Brain microvascular endothelial cell (primary cell): ENCODE measurements at regions not wholly inside any gene's neighbourhood (a gene's known extent, or its start where the extent isn't known, plus 50 kb on each side); places are given as distances from the start of the nearest gene placed in this dataset.

ENCODE experiments used
- DNase-seq: peaks from one replicate; pipeline ENCODE4 v3.0.0-alpha.2; 2020
- H3K27ac ChIP-seq: fragments of 250-450 bp; sonication (Bioruptor Pico); 2 replicates; pipeline ENCODE4 v1.5.1; 2020; ENCODE audit warnings: mild to moderate bottlenecking, moderate library complexity
- H3K27me3 ChIP-seq: fragments of 250-450 bp; sonication (Bioruptor Pico); replicated peaks from 2 replicates; pipeline ENCODE4 v1.5.1; 2020; ENCODE audit warnings: mild to moderate bottlenecking
- H3K36me3 ChIP-seq: fragments of 250-450 bp; sonication (Bioruptor Pico); replicated peaks from 2 replicates; pipeline ENCODE4 v1.5.1; 2020; ENCODE audit warnings: mild to moderate bottlenecking
- H3K4me3 ChIP-seq: 2 replicates; pipeline ENCODE4 v1.5.1; 2011; ENCODE audit warnings: low read depth, mild to moderate bottlenecking, control low read depth, low read length, moderate library complexity
- in situ Hi-C: cut with HindIII; loops from 2 replicates; pipeline ENCODE4 v1.10.0; 2017; ENCODE audit warnings: low sequenced_read_pairs, low pct_ligation_motif_present
- TF ChIP-seq, protein P1 (sequence below): IDR thresholded peaks from 2 replicates; pipeline ENCODE4 v1.5.1; 2011; ENCODE audit warnings: low read depth, mild to moderate bottlenecking, moderate library complexity, low read length, control low read depth, inconsistent platforms; ENCODE audit errors: missing control alignments

DNA sequence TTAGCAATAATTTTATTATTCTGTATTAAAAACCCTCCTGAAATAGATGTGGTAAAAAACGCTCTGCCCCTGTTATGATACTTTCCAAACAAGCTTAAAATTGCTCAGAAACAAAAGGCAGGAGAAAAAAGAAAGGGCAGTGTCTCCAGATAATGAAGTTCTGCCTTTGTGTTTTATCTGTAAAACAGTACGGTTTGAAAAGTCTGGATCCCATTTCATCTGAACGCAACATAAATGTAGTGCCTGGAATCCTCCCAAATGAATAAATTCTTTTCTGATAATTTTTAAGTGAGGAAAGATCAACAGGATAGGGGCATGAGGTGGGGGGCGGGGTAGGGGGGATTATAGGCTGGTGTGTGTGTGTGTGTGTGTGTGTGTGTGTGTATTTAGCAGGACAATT, 87.5 kb upstream of the SOX9 start:
- DNase-seq = no peak
- TF ChIP-seq, protein P1, sequence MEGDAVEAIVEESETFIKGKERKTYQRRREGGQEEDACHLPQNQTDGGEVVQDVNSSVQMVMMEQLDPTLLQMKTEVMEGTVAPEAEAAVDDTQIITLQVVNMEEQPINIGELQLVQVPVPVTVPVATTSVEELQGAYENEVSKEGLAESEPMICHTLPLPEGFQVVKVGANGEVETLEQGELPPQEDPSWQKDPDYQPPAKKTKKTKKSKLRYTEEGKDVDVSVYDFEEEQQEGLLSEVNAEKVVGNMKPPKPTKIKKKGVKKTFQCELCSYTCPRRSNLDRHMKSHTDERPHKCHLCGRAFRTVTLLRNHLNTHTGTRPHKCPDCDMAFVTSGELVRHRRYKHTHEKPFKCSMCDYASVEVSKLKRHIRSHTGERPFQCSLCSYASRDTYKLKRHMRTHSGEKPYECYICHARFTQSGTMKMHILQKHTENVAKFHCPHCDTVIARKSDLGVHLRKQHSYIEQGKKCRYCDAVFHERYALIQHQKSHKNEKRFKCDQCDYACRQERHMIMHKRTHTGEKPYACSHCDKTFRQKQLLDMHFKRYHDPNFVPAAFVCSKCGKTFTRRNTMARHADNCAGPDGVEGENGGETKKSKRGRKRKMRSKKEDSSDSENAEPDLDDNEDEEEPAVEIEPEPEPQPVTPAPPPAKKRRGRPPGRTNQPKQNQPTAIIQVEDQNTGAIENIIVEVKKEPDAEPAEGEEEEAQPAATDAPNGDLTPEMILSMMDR = no peak
- Histone ChIP-seq H3K36me3 (no peaks in the 10 kb centered on the region), H3K27me3 (no peaks in the 10 kb centered on the region), H3K4me3 (no peak overlapping the region), H3K27ac (no peak overlapping the region)
- in situ Hi-C loops = no loop called here

GRCh38 chr17:72034000-72034399, 86.8 kb upstream of the SOX9 start:
- DNase-seq = no peak
- H3K36me3 ChIP-seq = no peaks in the 10 kb centered on the region
- H3K27ac ChIP-seq = no peak overlapping the region
- H3K4me3 ChIP-seq = no peak overlapping the region
- TF ChIP-seq, protein P1 = no peak
- no peaks in the 10 kb centered on the region for H3K27me3 ChIP-seq
- in situ Hi-C loops = no loop called here

DNA sequence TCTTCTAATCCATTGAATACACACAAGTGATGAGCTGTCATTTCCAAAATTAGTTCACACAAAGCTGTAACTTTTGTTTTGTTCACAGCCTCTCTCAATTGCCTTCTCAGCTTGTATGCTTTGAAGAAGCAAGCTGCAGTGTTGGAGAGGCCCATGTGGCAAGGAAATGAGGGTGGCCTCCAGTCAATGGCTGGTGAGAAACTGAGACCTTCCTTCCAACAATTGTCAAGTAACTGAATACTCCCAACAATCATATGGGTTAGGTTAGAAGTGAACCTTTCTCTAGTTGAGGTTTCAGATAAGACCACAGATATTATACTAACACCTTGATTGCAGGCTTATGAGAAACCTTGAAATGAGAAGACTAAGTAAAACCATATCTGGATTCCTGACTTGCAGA, 82.4 kb upstream of the SOX9 start:
- H3K36me3 ChIP-seq = no peaks in the 10 kb centered on the region
- in situ Hi-C loops = no loop called here

DNA sequence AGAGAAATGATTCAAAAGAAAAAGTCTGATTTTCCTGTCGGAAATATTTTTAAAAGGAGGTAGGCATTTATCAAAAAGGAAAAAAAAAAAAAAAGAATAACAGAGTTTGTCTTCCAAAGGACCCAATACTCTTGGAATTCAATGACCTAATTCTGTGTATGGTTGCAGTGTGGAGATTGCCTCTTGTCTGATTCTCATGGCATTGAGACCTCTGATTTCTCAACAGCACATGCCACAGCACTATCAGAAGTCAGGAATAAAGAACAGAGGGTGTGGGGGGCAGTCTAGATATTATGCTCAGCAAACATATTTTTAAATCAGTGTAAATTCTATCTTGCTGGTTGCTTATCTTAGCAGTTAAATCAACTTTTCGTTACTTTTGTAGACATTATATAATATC, 81.3 kb upstream of the SOX9 start:
- TF ChIP-seq, protein P1 = no peak
- H3K36me3 ChIP-seq = no peaks in the 10 kb centered on the region
- no peaks in the 10 kb centered on the region for H3K27me3 ChIP-seq
- in situ Hi-C loops = no loop called here
- no peak overlapping the region for H3K4me3 ChIP-seq
- H3K27ac ChIP-seq = no peak overlapping the region
- DNase-seq = no peak

More for the DNA sequence above, 82.4 kb upstream of the SOX9 start:
- H3K27ac ChIP-seq = no peak overlapping the region
- TF ChIP-seq, protein P1 = no peak
- DNase-seq = no peak
- no peaks in the 10 kb centered on the region for H3K27me3 ChIP-seq
- H3K4me3 ChIP-seq = no peak overlapping the region

DNA sequence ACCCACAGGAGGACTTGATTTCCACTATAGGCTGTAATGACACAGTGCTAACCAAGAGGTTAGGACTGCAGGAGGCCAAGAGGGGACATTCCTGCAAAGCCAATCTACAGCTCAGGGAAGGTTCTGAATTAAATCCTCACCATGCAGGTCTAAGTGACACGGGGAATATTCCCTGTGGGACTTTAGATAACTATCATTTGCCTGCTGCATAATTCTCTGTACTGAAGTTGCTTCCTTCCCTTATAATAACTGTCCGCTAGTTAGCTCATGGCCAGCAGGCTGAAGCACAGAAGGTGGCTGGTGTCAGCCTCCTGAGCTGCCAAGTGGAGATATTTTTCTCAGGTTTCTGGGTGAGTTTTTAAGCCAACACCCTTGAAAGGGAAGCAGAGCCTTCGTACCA, 74.6 kb upstream of the SOX9 start:
- Histone ChIP-seq H3K4me3 (no peak overlapping the region), H3K36me3 (no peaks in the 10 kb centered on the region), H3K27me3 (no peaks in the 10 kb centered on the region), H3K27ac (no peak overlapping the region)
- in situ Hi-C loops = no loop called here
- no peak for DNase-seq
- TF ChIP-seq, protein P1 = no peak
